GM23338 (cell line): ENCODE measurements at regions not wholly inside any gene's neighbourhood (a gene's known extent, or its start where the extent isn't known, plus 50 kb on each side); places are given as distances from the start of the nearest gene placed in this dataset.

Source experiments
- ATAC-seq: fragments of 200-7000 bp; cut with Tn5 transposase; 3 replicates; pipeline ENCODE4 v1.9.1; 2020
- DNase-seq: peaks from one replicate; pipeline ENCODE4 v3.0.0-alpha.2; 2015; ENCODE audit warnings: low spot score
- H2AFZ ChIP-seq: fragments of 200-600 bp; sonication (generic); 2 replicates; pipeline ENCODE4 v1.8.0; 2016; ENCODE audit warnings: antibody characterized with exemption, mild to moderate bottlenecking, moderate library complexity
- H3F3A ChIP-seq: fragments of 200-600 bp; sonication (generic); replicated peaks from 2 replicates; pipeline ENCODE4 v1.8.0; 2017; ENCODE audit warnings: antibody characterized with exemption, mixed run types, low read depth
- H3K27ac ChIP-seq: fragments of 200-600 bp; sonication (generic); 2 replicates; pipeline ENCODE4 v1.6.1; 2016; ENCODE audit warnings: low read depth
- H3K27me3 ChIP-seq: fragments of 200-600 bp; sonication (generic); 2 replicates; pipeline ENCODE4 v1.8.0; 2016; ENCODE audit warnings: mild to moderate bottlenecking, mixed run types, moderate library complexity; ENCODE audit not compliant: insufficient read depth
- H3K36me3 ChIP-seq: fragments of 200-600 bp; sonication (generic); 2 replicates; pipeline ENCODE4 v1.8.0; 2016; ENCODE audit warnings: mild to moderate bottlenecking; ENCODE audit not compliant: insufficient read depth
- H3K4me1 ChIP-seq: fragments of 200-600 bp; sonication (generic); 2 replicates; pipeline ENCODE4 v1.8.0; 2016; ENCODE audit warnings: mild to moderate bottlenecking, moderate library complexity; ENCODE audit not compliant: insufficient read depth
- H3K4me2 ChIP-seq: fragments of 200-600 bp; sonication (generic); 2 replicates; pipeline ENCODE4 v1.7.1; 2017; ENCODE audit warnings: mixed run types
- H3K4me3 ChIP-seq: fragments of 200-600 bp; sonication (generic); 2 replicates; pipeline ENCODE4 v1.6.1; 2016; ENCODE audit warnings: mixed run types
- H3K79me2 ChIP-seq: fragments of 200-600 bp; sonication (generic); replicated peaks from 2 replicates; pipeline ENCODE4 v1.8.0; 2017; ENCODE audit warnings: mild to moderate bottlenecking; ENCODE audit not compliant: insufficient read depth
- H3K9me2 ChIP-seq: fragments of 200-600 bp; sonication (generic); 2 replicates; pipeline ENCODE4 v1.8.0; 2017; ENCODE audit not compliant: insufficient read depth
- H4K20me1 ChIP-seq: fragments of 200-600 bp; sonication (generic); replicated peaks from 2 replicates; pipeline ENCODE4 v1.8.0; 2017; ENCODE audit warnings: mild to moderate bottlenecking; ENCODE audit not compliant: insufficient read depth
- H3K27ac Mint-ChIP-seq: 2 replicates; pipeline ENCODE4 v1.8.0; 2020; ENCODE audit warnings: inconsistent platforms, mild to moderate bottlenecking, moderate library complexity, mixed read lengths
- H3K27me3 Mint-ChIP-seq: 3 replicates; pipeline ENCODE4 v1.8.0; 2022; ENCODE audit warnings: low read depth, mild to moderate bottlenecking, moderate library complexity, mixed read lengths, inconsistent platforms; ENCODE audit not compliant: insufficient read depth, poor library complexity
- H3K36me3 Mint-ChIP-seq: 3 replicates; pipeline ENCODE4 v1.8.0; 2021; ENCODE audit warnings: low read depth, mild to moderate bottlenecking, inconsistent platforms, moderate library complexity, mixed read lengths
- H3K4me1 Mint-ChIP-seq: 3 replicates; pipeline ENCODE4 v1.8.0; 2020; ENCODE audit warnings: mild to moderate bottlenecking, inconsistent platforms, mixed read lengths
- H3K4me3 Mint-ChIP-seq: 3 replicates; pipeline ENCODE4 v1.8.0; 2021; ENCODE audit warnings: moderate library complexity, mild to moderate bottlenecking, inconsistent platforms, mixed read lengths
- H3K9me3 Mint-ChIP-seq: 3 replicates; pipeline ENCODE4 v1.8.0; 2020; ENCODE audit warnings: moderate library complexity, mild to moderate bottlenecking, inconsistent platforms, mixed read lengths
- CREB1 ChIP-seq: fragments of 250-450 bp; sonication (Bioruptor Pico); IDR thresholded peaks from 2 replicates; pipeline ENCODE4 v1.5.0; 2020; ENCODE audit warnings: low read depth, mild to moderate bottlenecking, moderate library complexity
- EZH2 ChIP-seq: fragments of 200-600 bp; sonication (generic); IDR thresholded peaks from one replicate; pipeline ENCODE4 v1.8.0; 2017; ENCODE audit warnings: antibody characterized with exemption, mild to moderate bottlenecking, low read depth; ENCODE audit not compliant: unreplicated experiment
- EZH2phosphoT487 ChIP-seq: fragments of 200-600 bp; sonication (generic); IDR thresholded peaks from one replicate; pipeline ENCODE4 v1.8.1; 2018; ENCODE audit warnings: antibody characterized with exemption; ENCODE audit not compliant: unreplicated experiment
- JUNB ChIP-seq: IDR thresholded peaks from one replicate; pipeline ENCODE4 v1.6.1; 2016; ENCODE audit warnings: antibody characterized with exemption; ENCODE audit not compliant: unreplicated experiment
- NANOG ChIP-seq: IDR thresholded peaks from 2 replicates; pipeline ENCODE4 v1.6.1; 2016; ENCODE audit warnings: antibody characterized with exemption, borderline replicate concordance
- POLR2AphosphoS5 ChIP-seq: IDR thresholded peaks from 2 replicates; pipeline ENCODE4 v1.6.1; 2016; ENCODE audit warnings: antibody characterized with exemption, low read depth
- STAT1 ChIP-seq: IDR thresholded peaks from one replicate; pipeline ENCODE4 v1.6.1; 2016; ENCODE audit warnings: antibody characterized with exemption; ENCODE audit not compliant: unreplicated experiment
- ZNF114 ChIP-seq: fragments of 250-450 bp; sonication (Bioruptor Pico); IDR thresholded peaks from 2 replicates; pipeline ENCODE4 v1.5.0; 2020; ENCODE audit warnings: mild to moderate bottlenecking, moderate library complexity
- TF ChIP-seq, protein P1 (sequence below): IDR thresholded peaks from 2 replicates; pipeline ENCODE4 v1.6.1; 2016; ENCODE audit warnings: antibody characterized with exemption
- TF ChIP-seq, protein P2 (sequence below): fragments of 250-450 bp; sonication (Bioruptor Pico); IDR thresholded peaks from 2 replicates; pipeline ENCODE4 v1.5.0; 2020; ENCODE audit warnings: mild to moderate bottlenecking, moderate library complexity
- TF ChIP-seq, protein P3 (sequence below): IDR thresholded peaks from one replicate; pipeline ENCODE4 v1.6.1; 2018; ENCODE audit warnings: antibody characterized with exemption; ENCODE audit not compliant: unreplicated experiment

DNA sequence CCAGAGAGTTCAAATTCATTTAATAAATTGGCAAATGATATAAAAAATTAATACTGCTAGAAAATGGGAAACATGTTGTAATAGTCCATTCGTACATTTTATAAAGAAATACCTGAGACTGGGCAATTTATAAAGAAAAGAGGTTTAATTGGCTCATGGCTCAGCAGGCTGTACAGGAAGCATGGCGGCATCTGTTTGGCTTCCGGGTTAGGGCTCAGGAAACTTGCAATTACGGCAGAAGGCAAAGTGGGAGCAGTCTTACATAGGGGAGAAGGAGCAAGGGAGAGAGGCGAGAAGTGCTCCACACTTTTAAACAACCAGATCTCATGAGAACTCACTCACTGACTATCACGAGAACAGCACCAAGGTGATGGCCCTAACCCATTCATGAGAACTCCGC is 512.0 kb downstream of the DACH1 start:
- no peaks in the 10 kb centered on the region for H3K27me3 Mint-ChIP-seq
- Histone ChIP-seq H3K4me2 (no peak overlapping the region), H3K79me2 (no peaks in the 10 kb centered on the region), H3K4me1 (no peaks in the 10 kb centered on the region), H3K27ac (no peak overlapping the region), H3K36me3 (no peaks in the 10 kb centered on the region), H3F3A (no peaks in the 10 kb centered on the region), H3K9me2 (no peaks in the 10 kb centered on the region), H3K4me3 (no peak overlapping the region), H3K27me3 (no peaks in the 10 kb centered on the region), H2AFZ (no peak overlapping the region), H4K20me1 (no peaks in the 10 kb centered on the region)
- H3K9me3 Mint-ChIP-seq, result no peaks in the 10 kb centered on the region
- H3K36me3 Mint-ChIP-seq, result no peaks in the 10 kb centered on the region
- no peak overlapping the region for H3K27ac Mint-ChIP-seq
- TF ChIP-seq ZNF114 (no peak), JUNB (no peak), STAT1 (no peak), CREB1 (CRISPR knock-in tag) (no peak), EZH2phosphoT487 (no peak), EZH2 (no peak)
- TF ChIP-seq, protein P1, sequence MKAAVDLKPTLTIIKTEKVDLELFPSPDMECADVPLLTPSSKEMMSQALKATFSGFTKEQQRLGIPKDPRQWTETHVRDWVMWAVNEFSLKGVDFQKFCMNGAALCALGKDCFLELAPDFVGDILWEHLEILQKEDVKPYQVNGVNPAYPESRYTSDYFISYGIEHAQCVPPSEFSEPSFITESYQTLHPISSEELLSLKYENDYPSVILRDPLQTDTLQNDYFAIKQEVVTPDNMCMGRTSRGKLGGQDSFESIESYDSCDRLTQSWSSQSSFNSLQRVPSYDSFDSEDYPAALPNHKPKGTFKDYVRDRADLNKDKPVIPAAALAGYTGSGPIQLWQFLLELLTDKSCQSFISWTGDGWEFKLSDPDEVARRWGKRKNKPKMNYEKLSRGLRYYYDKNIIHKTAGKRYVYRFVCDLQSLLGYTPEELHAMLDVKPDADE, result no peak
- no peak overlapping the region for H3K4me3 Mint-ChIP-seq
- no peaks in the 10 kb centered on the region for H3K4me1 Mint-ChIP-seq
- no peak for DNase-seq
- no peak for ATAC-seq

DNA sequence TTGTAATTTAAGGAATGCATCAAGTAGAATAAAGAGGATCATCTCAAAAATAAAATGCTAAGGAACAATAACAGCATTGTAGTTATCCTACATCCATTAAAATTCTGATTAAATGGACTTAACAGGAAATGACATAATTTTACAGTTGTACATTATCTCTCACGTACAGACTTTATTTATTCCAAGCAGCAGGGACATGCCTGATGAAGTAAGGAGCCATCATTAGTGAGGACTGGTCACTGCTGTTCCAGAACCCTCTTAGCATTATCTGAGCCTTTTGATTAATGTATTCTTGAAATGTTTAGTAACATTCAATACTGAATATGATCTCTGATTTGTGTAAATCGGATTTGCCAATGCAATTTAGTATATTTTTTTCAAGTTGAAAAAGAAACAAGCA is 516.1 kb downstream of the DACH1 start:
- no peak for ATAC-seq
- DNase-seq, result no peak
- H3K4me1 ChIP-seq, result no peaks in the 10 kb centered on the region
- no peaks in the 10 kb centered on the region for H3K27me3 Mint-ChIP-seq
- peaks cover 3% of the 10 kb centered on the region; the same call in 1 of the 3 replicates for H3K36me3 Mint-ChIP-seq
- H3F3A ChIP-seq, result no peaks in the 10 kb centered on the region
- no peak overlapping the region for H3K4me3 ChIP-seq
- H3K79me2 ChIP-seq, result no peaks in the 10 kb centered on the region
- H3K27me3 ChIP-seq, result no peaks in the 10 kb centered on the region
- peaks cover 2% of the 10 kb centered on the region; the same call in 1 of the 3 replicates for H3K4me1 Mint-ChIP-seq
- no peak overlapping the region for H3K27ac ChIP-seq
- H3K9me3 Mint-ChIP-seq, result peaks cover 6% of the 10 kb centered on the region; the same call in 2 of the 3 replicates
- no peak overlapping the region for H2AFZ ChIP-seq
- no peaks in the 10 kb centered on the region for H3K9me2 ChIP-seq
- H3K36me3 ChIP-seq, result no peaks in the 10 kb centered on the region
- H3K27ac Mint-ChIP-seq, result no peak overlapping the region
- H4K20me1 ChIP-seq, result no peaks in the 10 kb centered on the region
- H3K4me3 Mint-ChIP-seq, result no peak overlapping the region
- H3K4me2 ChIP-seq, result no peak overlapping the region
- TF ChIP-seq EZH2phosphoT487 (no peak), NANOG (no peak), JUNB (no peak), POLR2AphosphoS5 (no peak)
- TF ChIP-seq, protein P2, sequence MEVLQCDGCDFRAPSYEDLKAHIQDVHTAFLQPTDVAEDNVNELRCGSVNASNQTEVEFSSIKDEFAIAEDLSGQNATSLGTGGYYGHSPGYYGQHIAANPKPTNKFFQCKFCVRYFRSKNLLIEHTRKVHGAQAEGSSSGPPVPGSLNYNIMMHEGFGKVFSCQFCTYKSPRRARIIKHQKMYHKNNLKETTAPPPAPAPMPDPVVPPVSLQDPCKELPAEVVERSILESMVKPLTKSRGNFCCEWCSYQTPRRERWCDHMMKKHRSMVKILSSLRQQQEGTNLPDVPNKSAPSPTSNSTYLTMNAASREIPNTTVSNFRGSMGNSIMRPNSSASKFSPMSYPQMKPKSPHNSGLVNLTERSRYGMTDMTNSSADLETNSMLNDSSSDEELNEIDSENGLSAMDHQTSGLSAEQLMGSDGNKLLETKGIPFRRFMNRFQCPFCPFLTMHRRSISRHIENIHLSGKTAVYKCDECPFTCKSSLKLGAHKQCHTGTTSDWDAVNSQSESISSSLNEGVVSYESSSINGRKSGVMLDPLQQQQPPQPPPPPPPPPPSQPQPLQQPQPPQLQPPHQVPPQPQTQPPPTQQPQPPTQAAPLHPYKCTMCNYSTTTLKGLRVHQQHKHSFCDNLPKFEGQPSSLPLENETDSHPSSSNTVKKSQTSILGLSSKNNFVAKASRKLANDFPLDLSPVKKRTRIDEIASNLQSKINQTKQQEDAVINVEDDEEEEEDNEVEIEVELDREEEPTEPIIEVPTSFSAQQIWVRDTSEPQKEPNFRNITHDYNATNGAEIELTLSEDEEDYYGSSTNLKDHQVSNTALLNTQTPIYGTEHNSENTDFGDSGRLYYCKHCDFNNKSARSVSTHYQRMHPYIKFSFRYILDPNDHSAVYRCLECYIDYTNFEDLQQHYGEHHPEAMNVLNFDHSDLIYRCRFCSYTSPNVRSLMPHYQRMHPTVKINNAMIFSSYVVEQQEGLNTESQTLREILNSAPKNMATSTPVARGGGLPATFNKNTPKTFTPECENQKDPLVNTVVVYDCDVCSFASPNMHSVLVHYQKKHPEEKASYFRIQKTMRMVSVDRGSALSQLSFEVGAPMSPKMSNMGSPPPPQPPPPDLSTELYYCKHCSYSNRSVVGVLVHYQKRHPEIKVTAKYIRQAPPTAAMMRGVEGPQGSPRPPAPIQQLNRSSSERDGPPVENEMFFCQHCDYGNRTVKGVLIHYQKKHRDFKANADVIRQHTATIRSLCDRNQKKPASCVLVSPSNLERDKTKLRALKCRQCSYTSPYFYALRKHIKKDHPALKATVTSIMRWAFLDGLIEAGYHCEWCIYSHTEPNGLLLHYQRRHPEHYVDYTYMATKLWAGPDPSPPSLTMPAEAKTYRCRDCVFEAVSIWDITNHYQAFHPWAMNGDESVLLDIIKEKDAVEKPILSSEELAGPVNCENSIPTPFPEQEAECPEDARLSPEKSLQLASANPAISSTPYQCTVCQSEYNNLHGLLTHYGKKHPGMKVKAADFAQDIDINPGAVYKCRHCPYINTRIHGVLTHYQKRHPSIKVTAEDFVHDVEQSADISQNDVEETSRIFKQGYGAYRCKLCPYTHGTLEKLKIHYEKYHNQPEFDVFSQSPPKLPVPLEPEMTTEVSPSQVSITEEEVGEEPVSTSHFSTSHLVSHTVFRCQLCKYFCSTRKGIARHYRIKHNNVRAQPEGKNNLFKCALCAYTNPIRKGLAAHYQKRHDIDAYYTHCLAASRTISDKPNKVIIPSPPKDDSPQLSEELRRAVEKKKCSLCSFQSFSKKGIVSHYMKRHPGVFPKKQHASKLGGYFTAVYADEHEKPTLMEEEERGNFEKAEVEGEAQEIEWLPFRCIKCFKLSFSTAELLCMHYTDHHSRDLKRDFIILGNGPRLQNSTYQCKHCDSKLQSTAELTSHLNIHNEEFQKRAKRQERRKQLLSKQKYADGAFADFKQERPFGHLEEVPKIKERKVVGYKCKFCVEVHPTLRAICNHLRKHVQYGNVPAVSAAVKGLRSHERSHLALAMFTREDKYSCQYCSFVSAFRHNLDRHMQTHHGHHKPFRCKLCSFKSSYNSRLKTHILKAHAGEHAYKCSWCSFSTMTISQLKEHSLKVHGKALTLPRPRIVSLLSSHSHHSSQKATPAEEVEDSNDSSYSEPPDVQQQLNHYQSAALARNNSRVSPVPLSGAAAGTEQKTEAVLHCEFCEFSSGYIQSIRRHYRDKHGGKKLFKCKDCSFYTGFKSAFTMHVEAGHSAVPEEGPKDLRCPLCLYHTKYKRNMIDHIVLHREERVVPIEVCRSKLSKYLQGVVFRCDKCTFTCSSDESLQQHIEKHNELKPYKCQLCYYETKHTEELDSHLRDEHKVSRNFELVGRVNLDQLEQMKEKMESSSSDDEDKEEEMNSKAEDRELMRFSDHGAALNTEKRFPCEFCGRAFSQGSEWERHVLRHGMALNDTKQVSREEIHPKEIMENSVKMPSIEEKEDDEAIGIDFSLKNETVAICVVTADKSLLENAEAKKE, result no peak
- TF ChIP-seq, protein P3, sequence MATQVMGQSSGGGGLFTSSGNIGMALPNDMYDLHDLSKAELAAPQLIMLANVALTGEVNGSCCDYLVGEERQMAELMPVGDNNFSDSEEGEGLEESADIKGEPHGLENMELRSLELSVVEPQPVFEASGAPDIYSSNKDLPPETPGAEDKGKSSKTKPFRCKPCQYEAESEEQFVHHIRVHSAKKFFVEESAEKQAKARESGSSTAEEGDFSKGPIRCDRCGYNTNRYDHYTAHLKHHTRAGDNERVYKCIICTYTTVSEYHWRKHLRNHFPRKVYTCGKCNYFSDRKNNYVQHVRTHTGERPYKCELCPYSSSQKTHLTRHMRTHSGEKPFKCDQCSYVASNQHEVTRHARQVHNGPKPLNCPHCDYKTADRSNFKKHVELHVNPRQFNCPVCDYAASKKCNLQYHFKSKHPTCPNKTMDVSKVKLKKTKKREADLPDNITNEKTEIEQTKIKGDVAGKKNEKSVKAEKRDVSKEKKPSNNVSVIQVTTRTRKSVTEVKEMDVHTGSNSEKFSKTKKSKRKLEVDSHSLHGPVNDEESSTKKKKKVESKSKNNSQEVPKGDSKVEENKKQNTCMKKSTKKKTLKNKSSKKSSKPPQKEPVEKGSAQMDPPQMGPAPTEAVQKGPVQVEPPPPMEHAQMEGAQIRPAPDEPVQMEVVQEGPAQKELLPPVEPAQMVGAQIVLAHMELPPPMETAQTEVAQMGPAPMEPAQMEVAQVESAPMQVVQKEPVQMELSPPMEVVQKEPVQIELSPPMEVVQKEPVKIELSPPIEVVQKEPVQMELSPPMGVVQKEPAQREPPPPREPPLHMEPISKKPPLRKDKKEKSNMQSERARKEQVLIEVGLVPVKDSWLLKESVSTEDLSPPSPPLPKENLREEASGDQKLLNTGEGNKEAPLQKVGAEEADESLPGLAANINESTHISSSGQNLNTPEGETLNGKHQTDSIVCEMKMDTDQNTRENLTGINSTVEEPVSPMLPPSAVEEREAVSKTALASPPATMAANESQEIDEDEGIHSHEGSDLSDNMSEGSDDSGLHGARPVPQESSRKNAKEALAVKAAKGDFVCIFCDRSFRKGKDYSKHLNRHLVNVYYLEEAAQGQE, result no peak
